ENCODE measurements at regions not wholly inside any gene's neighbourhood (a gene's known extent, or its start where the extent isn't known, plus 50 kb on each side); places are given as distances from the start of the nearest gene placed in this dataset.

DNA sequence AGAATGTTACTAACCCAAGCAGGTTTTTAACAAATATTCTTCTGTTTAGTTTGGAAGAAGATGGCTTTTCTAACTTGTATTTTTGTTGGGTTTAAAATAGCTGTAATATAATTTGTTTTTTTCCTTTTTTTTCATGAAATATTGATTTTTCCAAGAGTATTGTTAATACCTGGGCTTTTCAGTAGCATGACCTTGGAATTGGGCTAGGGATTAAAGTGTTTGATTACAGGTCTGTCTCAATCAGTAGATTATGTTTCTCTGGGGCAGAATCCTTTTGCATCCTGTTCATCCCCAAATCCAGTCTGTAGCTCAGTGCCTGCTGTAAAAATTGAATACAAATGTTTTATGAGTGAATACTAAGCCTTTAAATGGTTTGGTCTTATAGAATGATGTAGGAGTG, 479.8 kb downstream of the RAPGEF2 start:
- CTCF ChIA-PET, result interaction anchor here (0.6 kb wide), 1 partner anchor 127 kb away, joined by 5 read pairs; no protein-coding TSS in a partner anchor
- Histone ChIP-seq H3K9me2 (ENCODE audit: insufficient read depth) (no peaks in the 10 kb centered on the region), H3K9me3 (ENCODE audit: control insufficient read depth in 1 of 2, insufficient read depth in 1 of 2, low read depth in 1 of 2, low read length in 2 of 2) (peaks cover 3 to 6% of the 10 kb centered on the region in 2 experiments; a peak in 2 of 4 replicates), H3K4me1 (ENCODE audit: control insufficient read depth in 1 of 2, insufficient read depth in 2 of 2, low read length in 2 of 2) (no peaks in the 10 kb centered on the region), H3K4me2 (ENCODE audit: low read length) (no peak overlapping the region), H4K20me1 (ENCODE audit: insufficient read depth) (no peaks in the 10 kb centered on the region), H3K79me2 (ENCODE audit: insufficient read depth, low read length) (no peaks in the 10 kb centered on the region), H2AFZ (ENCODE audit: low read depth, low read length, poor library complexity, severe bottlenecking) (no peak overlapping the region), H3K27ac (ENCODE audit: low read depth, low read length) (no peak overlapping the region), H3K4me3 (replicated peaks in 1 of 2; ENCODE audit: low read depth in 1 of 2, low read length in 2 of 2) (no peak overlapping the region), H3K9ac (ENCODE audit: low read length) (no peak overlapping the region), H3K27me3 (ENCODE audit: insufficient read depth, low read length) (no peaks in the 10 kb centered on the region), H3K36me3 (ENCODE audit: control insufficient read depth in 1 of 2, insufficient read depth in 2 of 2, low read length in 2 of 2) (no peaks in the 10 kb centered on the region)
- no TSS peak for BruUV-seq (replicated peaks)
- intact Hi-C loops (cut with micrococcal nuclease), result no loop called here
- TF ChIP-seq SRF (IDR thresholded peaks at IDR 0.05; ENCODE audit: low read depth), result no peak
- no peak for TF ChIP-seq EZH2phosphoT487 (IDR thresholded peaks at IDR 0.05; ENCODE audit: borderline replicate concordance)
- no peak for TF ChIP-seq SIN3A (IDR thresholded peaks at IDR 0.05; ENCODE audit: low read depth)
- TF ChIP-seq POLR2AphosphoS5 (IDR thresholded peaks at IDR 0.05; ENCODE audit: low read depth, low read length), result no peak
- no peak for TF ChIP-seq ZNF274 (IDR thresholded peaks at IDR 0.05; ENCODE audit: low read depth, low read length)
- TF ChIP-seq, protein P1, sequence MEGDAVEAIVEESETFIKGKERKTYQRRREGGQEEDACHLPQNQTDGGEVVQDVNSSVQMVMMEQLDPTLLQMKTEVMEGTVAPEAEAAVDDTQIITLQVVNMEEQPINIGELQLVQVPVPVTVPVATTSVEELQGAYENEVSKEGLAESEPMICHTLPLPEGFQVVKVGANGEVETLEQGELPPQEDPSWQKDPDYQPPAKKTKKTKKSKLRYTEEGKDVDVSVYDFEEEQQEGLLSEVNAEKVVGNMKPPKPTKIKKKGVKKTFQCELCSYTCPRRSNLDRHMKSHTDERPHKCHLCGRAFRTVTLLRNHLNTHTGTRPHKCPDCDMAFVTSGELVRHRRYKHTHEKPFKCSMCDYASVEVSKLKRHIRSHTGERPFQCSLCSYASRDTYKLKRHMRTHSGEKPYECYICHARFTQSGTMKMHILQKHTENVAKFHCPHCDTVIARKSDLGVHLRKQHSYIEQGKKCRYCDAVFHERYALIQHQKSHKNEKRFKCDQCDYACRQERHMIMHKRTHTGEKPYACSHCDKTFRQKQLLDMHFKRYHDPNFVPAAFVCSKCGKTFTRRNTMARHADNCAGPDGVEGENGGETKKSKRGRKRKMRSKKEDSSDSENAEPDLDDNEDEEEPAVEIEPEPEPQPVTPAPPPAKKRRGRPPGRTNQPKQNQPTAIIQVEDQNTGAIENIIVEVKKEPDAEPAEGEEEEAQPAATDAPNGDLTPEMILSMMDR (IDR thresholded peaks at IDR 0.05 in 2 of 3, conservative IDR thresholded peaks at IDR 0.05 in 1 of 3; ENCODE audit: borderline replicate concordance in 1 of 3, insufficient read depth in 1 of 3, low read depth in 2 of 3, low read length in 2 of 3), result no peak
- no peak for TF ChIP-seq JUND (IDR thresholded peaks at IDR 0.05)
- TF ChIP-seq TCF7L2 (IDR thresholded peaks at IDR 0.05; ENCODE audit: borderline replicate concordance, extremely low read depth, insufficient read depth, insufficient read length), result no peak
- ATAC-seq, result no peak
- POLR2A ChIA-PET, result interaction anchor here (1.0 kb wide), 1 partner anchor 13 kb away, joined by 3 read pairs; no protein-coding TSS in a partner anchor
- RAD21 ChIA-PET (ENCODE audit: low non-redundant PET in 1 of 2, low total read pairs in 2 of 2, uncharacterized antibody in 2 of 2, unreplicated experiment in 2 of 2), result interaction anchor here in 1 of 2 experiments (0.6 kb wide), 1 partner anchor 73 kb away, joined by 3 read pairs; no protein-coding TSS in a partner anchor
- DNase-seq (ENCODE audit: low read depth, low spot score), result no peak

Measured in HCT116 (cell line).